Inferior parietal cortex (tissue), 1 donor: ENCODE measurements at regions not wholly inside any gene's neighbourhood (a gene's known extent, or its start where the extent isn't known, plus 50 kb on each side); places are given as distances from the start of the nearest gene placed in this dataset.

Experiments
- DNase-seq: peaks from one replicate; pipeline ENCODE4 v3.0.0-alpha.2; 2016; ENCODE audit errors: extremely low spot score

DNA sequence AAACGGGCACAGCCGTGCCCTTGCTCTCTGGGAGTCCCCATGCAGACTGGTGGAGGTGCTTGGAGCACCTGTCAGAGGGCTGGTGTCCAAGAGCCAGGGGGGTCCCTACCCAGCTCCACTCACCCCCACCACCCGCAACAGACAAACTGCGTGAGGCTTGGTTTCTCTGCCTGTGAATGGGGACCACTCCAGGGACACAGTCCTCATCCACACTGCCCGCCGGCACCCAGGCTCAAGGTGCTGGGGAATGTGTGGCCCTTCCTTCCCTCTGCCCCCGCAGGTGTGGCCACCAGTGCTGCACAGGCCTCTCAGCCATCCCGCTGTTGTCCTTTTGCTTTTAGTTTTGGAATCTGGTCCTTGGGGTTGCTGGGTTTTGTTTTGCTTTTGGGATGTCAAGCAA lies 136.5 kb upstream of the ZNF236 start:
- no peak for DNase-seq

DNA sequence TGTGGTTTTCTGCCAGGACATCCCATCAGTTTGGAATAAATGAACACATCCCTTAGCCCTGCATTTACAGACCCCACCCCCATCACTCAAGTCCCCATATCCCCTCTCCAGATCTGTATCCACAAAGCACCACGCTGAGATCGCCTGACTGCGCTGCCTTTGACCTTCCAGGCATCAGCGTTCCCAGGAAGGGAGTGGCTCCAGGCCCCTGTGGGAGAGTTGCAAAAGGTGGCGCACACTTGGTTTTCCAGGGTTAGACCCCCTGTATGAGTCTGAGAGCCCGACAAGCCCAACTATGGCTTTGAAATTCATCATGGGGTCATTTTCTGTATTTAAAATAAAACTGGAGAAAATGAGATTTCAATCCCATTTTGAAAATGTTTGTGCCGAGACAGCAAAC lies 137.0 kb upstream of the ZNF236 start:
- no peak for DNase-seq

DNA sequence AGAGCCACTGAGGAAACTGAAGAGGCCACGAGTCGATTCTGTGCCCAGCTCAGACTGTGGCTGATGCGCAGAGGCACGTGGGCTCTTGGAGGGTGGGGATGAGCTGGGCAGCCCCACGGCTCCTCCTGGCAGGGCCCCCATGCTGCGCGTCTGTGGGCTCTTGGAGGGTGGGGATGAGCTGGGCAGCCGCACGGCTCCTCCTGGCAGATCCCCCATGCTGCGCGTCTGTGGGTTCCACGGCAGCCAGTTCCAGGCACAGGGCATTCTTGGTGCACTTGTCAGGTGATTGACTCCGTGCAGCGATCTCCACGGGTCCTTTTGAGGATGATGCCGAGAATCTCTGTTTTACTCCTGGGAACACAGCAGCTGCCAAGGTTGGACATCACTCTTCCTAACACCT lies 138.1 kb upstream of the ZNF236 start:
- DNase-seq = no peak

DNA sequence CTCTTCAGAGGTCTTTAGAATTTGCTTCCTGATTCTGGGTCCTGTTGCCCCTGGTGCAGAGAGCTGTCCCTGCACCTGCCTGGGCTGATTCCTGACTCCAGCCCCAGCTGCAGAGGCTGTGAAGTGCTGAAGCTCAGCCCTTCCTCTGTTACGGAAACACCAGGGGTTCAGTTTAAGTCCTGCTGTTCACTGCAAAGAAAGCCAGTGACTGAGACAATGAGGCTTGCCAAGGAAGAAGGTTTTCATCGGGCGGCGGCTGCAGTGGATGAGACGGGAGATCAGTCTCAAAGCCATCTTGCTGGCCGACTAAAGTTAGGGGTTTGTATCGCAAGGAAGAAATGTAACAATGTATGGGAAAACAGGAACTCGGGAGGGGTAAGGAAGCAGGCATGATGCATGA lies 142.4 kb upstream of the ZNF236 start:
- no peak for DNase-seq

DNA sequence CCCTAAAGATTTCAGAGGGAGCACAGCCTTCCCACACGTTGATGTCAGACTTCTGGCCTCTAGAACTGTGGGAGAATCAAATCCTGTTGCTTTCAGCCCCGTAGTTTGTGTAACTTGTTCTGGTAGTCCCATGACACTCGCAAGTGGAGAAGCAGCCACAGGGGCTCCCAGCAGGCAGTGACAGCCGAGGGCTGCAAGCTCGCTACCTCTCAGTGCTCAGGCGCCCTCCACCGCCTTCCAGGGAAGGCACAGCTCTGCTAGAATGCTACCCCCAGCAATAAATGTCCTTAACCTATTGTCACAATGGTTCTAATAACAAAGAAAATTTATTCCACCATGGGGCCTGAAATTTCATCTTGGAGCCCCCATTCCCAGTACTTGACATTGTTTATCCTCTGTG lies 143.1 kb upstream of the ZNF236 start:
- no peak for DNase-seq

DNA sequence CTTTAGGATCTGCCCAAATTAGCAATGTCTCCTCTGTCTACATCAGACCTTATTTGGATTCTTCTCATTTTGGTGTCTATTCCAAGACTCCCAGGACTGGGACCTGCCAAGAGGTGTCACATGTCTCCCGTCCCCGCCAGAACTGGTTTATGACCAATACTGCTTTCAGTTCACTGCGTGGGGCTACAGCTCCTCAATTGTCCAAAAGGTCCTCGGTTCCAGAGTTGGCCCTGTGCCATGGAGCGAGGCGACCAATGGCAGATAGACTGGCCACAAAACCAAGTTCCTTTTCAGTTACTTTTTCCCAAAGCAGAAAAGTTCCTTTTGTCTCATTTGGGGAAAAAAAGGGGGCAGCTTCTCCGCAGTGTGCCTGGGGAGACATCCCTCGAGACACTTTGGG lies 144.1 kb upstream of the ZNF236 start:
- no peak for DNase-seq

DNA sequence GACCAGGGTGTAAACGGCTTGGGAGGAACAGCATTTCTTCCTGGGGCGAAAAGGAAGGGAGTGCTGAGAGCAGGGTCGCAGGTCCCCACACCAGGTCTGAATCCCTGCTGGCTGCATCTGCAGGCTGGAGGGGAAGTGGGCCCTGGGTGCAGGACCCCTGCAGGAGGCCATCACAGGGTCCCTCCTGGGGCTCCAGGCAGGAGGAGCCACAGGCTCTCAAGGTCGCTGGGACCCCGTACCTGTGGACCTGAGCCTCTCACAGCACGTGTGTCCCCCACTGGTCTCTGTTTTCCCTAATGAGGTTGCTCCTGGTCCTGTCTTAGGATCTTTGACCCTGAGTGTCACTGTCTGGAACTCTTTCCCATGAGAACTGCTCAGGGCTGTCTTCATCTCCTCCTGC lies 147.8 kb upstream of the ZNF236 start:
- DNase-seq = no peak

DNA sequence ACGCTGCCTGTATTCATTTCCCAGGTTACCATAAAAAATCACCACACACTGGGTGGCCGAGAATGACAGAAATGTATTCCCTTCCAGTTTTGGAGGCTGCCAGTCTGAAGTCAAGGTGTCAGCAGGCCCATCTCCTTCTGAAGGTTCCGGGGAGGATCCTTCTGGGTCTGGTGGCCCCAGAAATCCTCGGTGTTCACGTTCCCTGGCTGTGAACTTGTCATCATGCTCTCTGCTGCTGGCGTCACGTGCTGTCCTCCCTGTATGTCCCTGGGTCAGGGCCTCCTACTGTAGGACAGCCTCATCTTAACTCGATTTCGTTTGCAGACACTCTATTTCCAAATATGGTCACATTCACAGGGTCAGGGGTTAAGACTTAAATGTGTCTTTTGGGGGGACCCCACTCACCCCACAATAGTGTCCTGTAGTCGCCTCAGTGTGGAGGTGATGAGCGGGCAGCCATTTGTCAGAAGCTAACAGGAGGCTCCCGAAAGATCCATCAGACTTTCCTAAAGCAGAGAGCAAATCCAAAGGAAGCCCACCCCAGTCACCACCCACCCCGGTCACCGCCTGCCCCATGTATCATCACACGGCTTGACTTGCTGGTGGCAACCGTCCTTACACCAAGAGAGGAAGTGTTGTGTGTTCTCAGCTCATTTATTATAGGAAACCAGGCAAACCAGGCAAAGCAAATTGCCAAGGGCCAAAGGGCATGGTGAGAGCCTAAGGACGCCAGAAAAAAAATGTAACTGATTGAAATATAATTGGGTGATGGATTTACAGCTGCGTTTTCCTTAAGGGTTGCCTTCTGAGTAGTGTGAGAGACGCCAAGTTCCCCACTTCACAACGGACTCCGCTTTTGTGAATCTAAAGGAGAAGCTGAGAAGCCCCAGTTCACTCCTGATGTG lies 148.8 kb upstream of the ZNF236 start:
- DNase-seq = no peak

DNA sequence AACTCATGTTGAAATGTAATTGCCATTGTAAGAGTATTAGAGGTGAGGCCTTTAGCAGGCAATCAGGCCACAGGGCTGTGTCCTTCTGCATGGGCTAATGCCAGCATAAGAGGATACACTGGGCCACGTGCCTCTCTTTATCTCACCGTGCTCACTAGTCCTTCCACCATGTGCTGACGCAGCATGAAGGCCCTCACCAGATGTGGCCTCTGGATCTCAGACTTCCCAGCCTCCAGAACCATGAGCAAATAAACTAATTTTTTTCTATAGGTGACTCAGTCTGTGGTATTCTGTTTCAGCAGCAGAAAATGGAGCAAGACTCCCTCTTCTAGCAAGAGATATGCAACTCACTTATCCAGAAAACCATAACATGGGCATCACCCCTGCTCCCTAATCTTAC lies 149.7 kb upstream of the ZNF236 start:
- no peak for DNase-seq

DNA sequence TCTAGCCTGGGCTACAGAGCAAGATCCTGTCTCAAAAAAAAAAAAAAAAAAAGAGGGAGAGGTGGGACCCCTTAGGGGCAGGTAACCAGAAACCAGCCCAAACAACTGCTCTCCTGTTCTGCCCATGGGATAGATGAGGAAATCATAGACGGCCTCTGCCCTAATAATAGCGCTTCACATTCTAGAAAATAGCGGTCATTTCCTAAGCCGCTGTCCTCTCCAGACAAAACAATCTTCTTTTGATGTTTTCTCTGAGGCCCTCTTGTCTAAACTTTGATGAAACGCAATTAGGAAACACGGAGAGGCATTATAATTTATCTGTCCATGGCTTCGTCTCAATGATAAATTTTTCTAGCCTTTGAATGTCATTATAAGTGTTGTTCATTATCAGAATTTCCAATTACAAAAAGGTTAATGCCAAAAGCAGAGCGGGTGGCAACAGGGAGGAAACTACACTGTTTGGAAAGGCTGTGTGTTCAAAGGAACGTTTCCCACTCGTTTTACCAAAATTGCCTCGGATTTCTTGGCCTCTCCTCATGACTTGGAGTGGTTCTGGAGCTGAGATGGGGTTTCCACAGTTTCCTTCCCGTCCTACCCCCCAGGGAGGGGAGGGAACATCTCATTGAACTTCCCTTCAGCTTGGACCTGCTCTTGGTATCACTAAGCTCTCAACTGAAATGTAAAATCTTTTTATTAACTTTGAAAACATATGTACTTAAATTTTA lies 151.6 kb upstream of the ZNF236 start:
- DNase-seq = no peak

DNA sequence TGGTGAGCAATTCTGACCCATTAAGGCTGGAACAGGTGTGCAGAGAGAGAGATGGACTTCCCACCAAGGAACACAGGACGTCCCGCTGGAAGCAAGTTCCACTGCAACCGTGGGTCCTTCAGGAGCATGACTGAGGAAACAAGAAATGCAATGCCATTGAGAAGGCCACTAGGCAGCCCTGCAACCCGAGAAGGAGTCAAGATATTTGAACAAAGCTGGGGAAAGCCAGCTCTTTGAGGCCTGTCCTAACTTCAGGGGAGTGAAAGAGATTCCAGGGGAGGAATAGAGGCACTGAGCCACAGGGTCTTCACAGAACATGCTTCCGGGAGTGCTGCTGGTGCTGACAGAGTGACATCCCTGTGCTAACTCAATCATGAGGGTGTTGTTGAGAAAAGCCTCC lies 153.8 kb upstream of the ZNF236 start:
- no peak for DNase-seq

DNA sequence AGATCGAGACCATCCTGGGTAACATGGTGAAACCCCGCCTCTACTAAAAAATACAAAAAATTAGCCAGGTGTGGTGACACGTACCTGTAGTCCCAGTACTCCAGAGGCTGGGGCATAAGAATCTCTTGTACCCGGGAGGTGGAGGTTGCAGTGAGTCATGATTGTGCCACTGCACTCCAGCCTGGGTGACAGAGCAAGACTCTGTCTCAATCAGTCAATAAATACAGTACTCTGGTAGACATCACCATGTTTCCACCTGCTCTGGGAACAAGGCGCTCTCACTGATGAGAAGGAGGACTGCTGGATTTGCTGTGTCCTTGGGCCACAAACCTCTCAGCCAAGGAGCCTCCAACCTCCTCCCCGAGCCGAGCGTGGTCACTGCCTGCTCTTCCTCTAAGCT lies 154.2 kb upstream of the ZNF236 start:
- no peak for DNase-seq

DNA sequence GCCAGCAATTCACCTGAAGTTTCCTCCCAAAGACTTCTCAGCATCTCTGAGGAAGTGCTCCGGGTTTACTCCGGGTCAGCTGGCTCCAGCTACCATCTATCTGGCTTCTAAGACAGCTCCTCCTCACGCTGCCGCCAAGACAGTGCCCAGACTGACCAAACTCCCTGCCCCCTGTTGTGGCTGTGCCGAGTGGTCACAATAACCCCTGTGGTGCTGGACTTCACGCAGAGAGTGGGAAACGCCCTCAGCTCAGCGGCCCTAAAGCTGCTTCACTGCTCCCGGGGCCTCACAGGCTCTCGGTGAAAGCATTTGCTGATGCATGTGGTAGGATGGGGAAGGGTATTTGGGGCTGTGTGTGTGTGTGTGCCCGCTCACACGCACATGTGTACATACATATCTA lies 154.8 kb upstream of the ZNF236 start:
- no peak for DNase-seq

DNA sequence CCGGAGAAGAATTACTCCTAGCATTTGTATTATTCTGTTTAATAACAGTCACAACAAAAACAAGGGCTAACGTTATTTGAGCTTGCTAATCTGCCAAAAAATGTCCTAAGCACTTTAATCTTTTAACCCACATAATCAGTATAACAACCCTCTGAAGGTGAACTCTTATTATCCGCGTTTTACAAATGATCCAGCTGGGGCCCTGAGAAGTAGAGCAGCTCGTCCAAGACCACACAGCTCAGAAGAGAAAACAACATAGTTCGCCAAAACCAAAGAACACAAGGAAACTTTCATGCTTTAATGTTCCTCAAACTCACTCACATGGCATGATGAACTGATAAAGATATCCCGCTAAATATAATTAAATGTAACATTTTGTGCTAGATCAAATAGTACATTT lies 159.7 kb upstream of the ZNF236 start:
- no peak for DNase-seq

DNA sequence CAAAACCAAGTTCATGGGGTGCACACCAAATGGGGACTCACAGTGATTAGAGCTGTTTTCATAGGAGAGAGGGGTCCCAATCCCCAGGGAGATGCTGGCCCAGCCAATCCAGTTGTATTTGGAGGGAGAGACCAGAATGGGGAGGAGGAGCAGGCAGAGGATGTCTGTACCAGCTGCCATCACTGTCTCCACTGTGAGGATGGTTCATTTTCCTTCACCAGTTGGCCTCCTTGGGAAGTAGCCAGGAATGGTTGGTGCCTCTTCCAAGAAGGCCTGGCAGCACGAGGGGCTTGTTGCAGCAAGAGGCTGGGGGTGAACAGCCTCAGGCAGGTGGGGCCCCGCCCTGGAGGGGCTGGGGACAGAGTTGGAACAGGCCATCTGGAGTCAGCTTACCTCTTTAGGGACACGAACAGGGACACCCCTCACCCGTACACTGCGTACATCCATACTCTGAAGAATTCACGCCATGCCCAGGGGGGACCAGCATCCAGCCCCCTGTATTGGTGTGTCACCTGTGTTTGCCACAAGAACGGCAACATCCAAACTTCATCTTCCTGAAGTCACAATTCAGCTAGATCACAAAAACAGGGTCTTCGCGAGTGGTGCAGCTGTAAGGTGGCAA lies 161.7 kb upstream of the ZNF236 start:
- no peak for DNase-seq

DNA sequence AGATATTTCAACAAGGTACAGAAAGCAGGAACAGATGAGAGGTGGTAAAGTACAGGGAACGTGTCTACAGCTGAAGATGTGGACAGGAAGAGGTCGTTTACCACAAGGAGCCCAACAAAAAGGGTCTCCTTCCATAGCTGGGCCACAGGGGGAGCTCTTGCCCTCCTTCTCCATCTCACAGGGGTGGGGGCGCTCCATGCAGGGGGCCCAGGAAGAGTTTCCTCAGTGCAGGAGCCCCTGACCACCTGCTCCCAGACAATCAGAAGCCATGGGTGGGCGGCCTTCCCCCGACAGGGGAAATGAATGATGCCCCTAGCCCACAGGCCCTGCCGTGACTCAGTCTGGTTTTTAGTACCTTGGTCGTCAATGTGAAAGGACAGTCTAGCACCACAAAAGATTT lies 163.6 kb upstream of the ZNF516 start:
- DNase-seq = no peak

DNA sequence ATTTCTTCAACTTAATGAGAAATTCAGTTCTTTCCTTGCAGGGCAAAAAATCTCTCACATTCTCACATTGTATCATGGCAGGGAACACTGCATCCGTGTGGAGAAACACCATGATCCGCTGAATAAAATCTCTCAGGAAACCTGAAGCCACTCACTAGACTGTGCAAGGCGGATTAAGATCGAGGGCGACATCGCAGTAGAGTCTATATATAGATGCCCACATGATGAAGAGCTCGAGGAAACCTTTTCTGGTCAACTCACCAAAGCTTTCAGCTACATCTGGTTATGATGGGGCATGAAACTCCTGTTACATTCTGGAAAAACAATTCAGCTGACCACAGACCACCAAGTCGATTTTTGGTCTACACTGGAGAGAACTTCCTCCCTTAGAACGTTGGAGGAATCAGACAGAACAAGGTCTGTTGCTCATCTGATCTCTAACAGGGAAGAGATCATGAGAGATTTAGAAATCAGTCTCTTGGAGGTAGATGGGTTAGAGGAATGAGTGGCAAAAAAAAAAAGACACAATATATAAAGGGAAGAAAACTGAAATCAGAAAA lies 162.9 kb upstream of the ZNF516 start:
- no peak for DNase-seq

DNA sequence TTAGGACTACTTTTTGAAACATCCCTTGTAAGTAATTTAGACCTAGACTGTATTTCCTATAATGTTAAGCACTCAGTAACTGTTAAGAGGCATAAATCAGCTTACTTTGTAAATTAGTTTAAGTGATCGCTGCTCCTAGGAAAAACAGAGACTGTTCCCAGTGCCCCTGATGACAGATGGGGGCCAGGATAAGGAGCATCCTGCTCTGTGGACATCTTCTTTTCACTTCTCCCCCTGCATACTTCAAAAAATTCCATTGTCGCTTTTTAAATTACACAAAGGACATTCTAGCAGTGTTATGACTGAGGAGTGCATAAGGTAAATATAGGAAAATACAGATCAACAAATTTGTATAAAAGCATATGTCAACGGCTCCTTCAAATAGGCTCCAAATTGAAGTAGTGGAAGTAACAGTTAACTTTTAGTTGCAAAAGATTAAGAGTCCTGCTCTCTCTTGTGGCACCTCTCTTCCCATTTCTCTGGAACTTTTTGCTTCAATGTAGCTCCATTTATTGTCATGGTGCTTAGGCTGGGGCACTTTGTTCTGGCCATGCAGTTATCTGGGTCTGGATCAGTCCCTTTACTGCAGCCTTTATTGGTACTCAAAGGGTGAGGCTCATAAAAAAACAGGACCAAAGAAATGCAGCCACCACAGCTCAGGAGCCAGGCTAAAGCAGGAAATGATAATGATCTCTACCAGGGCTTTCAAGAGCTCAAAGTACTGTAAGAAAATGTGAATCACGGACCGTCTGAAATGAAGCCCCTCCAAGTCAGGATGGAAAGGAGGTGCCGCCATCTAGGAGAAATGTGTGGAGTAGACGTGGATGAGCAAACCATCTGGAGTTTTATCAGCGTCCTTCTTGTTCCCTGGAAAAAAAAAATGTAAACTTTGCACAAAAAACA lies 162.1 kb upstream of the ZNF516 start:
- no peak for DNase-seq

DNA sequence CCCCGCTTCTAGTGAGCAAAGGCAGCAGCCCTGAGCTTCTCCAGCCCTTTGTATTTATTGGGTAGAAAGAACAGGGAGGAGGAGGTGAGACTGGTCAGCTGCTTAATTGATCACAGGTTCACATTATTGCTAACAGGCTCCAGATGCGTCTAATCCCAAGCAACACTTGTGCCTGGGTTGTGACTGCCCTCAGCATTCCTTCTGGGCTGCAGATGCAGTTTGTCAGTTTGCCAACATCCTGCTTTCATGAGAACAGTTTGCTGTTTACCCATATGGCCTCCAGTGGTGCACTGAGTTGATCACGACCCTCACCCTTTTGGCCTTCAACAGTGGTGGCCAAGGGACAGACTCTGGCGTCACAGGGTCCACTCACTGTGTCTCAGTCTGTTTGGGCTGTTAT lies 159.5 kb upstream of the ZNF516 start:
- DNase-seq = no peak

DNA sequence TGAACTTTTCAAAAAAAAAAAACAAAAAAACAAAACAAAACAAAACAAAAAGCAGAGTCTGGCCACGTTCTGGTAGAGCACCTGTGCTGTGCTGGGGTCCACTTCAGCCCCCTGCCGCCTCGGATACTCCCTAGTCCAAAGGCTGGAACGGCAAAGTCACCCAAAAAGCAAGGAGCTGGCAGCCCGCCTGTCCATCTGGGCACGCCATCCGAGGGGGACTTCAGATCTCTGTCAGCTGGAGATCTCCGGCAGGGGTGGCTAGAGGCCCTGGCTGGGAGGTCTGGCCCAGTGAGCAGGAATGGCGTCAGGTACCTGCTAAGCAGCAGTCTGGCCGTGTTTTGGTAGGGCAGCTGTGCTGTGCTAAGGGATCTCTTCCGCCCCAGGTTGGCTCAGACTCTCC lies 152.3 kb upstream of the ZNF516 start:
- DNase-seq = no peak

DNA sequence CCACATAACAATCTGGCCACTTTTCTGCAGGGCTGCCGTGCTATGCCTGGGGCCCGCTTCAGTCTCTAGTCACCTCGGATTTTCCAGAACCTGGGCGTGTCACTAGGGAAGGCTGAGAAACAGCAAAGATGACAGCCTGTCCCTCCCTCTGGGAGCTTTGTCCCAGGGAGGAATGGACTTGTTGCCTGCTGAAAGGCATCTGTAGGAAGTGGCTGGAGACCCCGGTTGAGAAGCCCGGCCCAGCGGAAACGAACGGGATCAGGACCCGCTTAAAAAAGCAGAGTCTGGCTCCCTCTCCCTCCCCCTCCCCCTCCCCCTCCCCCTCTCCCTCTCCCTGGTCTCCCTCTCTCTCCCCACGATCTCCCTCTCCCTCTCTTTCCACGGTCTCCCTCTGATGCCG lies 149.5 kb upstream of the ZNF516 start:
- no peak for DNase-seq

DNA sequence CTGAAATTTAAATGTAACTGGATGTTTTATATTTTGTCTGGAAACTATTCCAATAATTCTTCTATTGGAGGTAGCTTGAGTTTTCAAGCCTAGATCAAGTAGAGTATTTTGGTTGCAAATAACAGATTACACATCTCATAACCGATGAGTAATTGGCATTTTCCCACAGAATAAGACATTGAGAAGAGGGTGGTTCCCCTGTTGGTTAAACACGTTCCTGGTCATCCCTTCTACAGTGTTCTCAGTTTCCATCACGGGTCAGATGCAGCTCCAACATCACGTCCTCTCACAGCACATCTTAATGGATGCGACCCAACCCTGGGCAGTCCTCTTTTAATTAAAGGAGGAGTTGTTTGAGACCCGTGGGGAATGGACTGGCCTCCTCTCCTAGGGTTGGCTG lies 149.0 kb upstream of the ZNF516 start:
- no peak for DNase-seq
